Fibroblast of lung (primary cell): ENCODE measurements at regions not wholly inside any gene's neighbourhood (a gene's known extent, or its start where the extent isn't known, plus 50 kb on each side); places are given as distances from the start of the nearest gene placed in this dataset.

ENCODE experiments used
- DNase-seq, 2 donors: peaks; one replicate each; pipeline versions ENCODE4 v3.0.0 to v3.0.0-alpha.2; 2010; ENCODE audit warnings: low read depth in 2 of 2
- H2AFZ ChIP-seq: 2 replicates; pipeline ENCODE4 v1.5.1; 2012; ENCODE audit warnings: low read length, control low read depth, inconsistent platforms
- H3K27ac ChIP-seq: 2 replicates; pipeline ENCODE4 v1.5.1; 2011; ENCODE audit warnings: low read length, control low read depth; ENCODE audit not compliant: insufficient read depth
- H3K27me3 ChIP-seq: 2 replicates; pipeline ENCODE4 v1.5.1; 2011; ENCODE audit warnings: mild to moderate bottlenecking, low read length; ENCODE audit not compliant: control insufficient read depth, insufficient read depth
- H3K36me3 ChIP-seq: 2 replicates; pipeline ENCODE4 v1.5.1; 2011; ENCODE audit warnings: low read length; ENCODE audit not compliant: control insufficient read depth, insufficient read depth
- H3K4me1 ChIP-seq: 2 replicates; pipeline ENCODE4 v1.5.1; 2011; ENCODE audit warnings: low read length; ENCODE audit not compliant: control insufficient read depth, insufficient read depth; ENCODE audit errors: extremely low read depth
- H3K4me2 ChIP-seq: 2 replicates; pipeline ENCODE4 v1.5.1; 2011; ENCODE audit warnings: low read length, control low read depth; ENCODE audit not compliant: insufficient read depth; ENCODE audit errors: extremely low read depth
- H3K4me3 ChIP-seq, 4 experiments: fragments of 200-600 bp in 1 of 4; sonication (generic) in 1 of 4; replicated peaks in 1 of 4; 2 replicates each; pipeline ENCODE4 v1.5.1; 2011 to 2016; ENCODE audit warnings: low read length in 4 of 4, low read depth in 3 of 4, mild to moderate bottlenecking in 3 of 4, control low read depth in 2 of 4, inconsistent platforms in 1 of 4, mixed read lengths in 1 of 4; ENCODE audit not compliant: insufficient read depth in 1 of 4; ENCODE audit errors: control extremely low read depth in 1 of 4
- H3K79me2 ChIP-seq: 2 replicates; pipeline ENCODE4 v1.5.1; 2012; ENCODE audit warnings: mild to moderate bottlenecking, low read length, inconsistent platforms; ENCODE audit not compliant: control insufficient read depth, insufficient read depth
- H3K9ac ChIP-seq: 2 replicates; pipeline ENCODE4 v1.5.1; 2011; ENCODE audit warnings: mild to moderate bottlenecking, low read length, control low read depth; ENCODE audit not compliant: insufficient read depth
- H3K9me3 ChIP-seq: 2 replicates; pipeline ENCODE4 v1.5.1; 2012; ENCODE audit warnings: low read depth, low read length; ENCODE audit not compliant: control insufficient read depth, insufficient read depth
- H4K20me1 ChIP-seq: 2 replicates; pipeline ENCODE4 v1.5.1; 2011; ENCODE audit warnings: low read length; ENCODE audit not compliant: control insufficient read depth, insufficient read depth; ENCODE audit errors: extremely low read depth
- CTCF ChIP-seq, 2 donors: IDR thresholded peaks in 1 of 2; conservative IDR thresholded peaks in 1 of 2; 1 replicate in 1 of 2; 2 replicates in 1 of 2; pipeline ENCODE4 v1.5.1; 2011 to 2012; ENCODE audit warnings: low read length in 2 of 2, control low read depth in 1 of 2, inconsistent platforms in 1 of 2, low read depth in 1 of 2, mild to moderate bottlenecking in 1 of 2
- EZH2 ChIP-seq: IDR thresholded peaks from 2 replicates; pipeline ENCODE4 v1.5.1; 2012; ENCODE audit warnings: low read length, control low read depth, mild to moderate bottlenecking; ENCODE audit errors: missing control alignments

DNA sequence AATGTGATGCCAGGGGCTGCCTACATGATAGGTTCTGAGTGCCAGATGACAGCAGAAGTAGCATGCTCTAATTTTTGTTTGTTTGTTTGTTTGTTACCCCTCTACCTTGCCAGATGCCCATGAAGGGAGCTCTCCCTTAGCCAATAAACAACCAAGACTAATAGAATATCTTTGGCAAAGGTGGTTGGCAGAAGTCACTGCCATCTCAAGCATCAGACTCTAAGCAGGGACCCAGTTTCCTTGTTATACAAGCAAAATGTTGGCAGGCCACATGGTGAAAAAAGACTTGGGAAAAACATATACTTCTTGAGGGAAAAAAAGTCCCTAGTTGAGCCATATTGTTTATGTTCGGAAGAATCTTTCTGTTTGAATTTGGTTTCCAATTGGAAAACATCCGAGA, 609.0 kb upstream of the CFAP20DC start:
- Histone ChIP-seq H2AFZ (no peak overlapping the region), H3K4me1 (no peaks in the 10 kb centered on the region), H3K9ac (no peak overlapping the region), H3K4me2 (no peak overlapping the region), H3K27ac (no peak overlapping the region), H3K4me3 (no peak overlapping the region), H3K9me3 (no peaks in the 10 kb centered on the region), H4K20me1 (no peaks in the 10 kb centered on the region), H3K79me2 (no peaks in the 10 kb centered on the region), H3K36me3 (no peaks in the 10 kb centered on the region), H3K27me3 (no peaks in the 10 kb centered on the region)
- DNase-seq: no peak
- TF ChIP-seq EZH2 (no peak), CTCF (conservative IDR thresholded peaks at IDR 0.05 in 1 of 2, IDR thresholded peaks at IDR 0.05 in 1 of 2; ENCODE audit: low read depth in 1 of 2, low read length in 2 of 2) (no peak)

DNA sequence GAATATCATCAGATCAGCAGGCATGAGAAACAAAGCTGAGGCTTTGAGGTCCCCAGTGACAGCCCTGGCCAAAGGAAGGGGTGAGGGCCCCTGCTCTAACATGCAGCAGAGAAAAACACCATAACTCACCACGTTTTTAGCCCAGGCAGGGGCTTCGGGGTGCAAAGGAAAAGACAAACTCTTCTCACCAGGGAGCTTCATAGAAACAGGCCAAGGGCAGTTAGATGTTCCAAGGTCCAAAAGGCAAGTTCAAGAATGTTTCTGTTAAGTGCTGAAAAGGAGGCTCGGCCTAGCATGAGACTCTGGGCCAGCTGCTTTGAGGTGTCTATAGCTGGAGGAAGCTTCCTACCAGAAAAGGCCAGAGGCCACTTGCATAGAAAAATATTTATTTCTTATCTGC, 608.4 kb upstream of the CFAP20DC start:
- Histone ChIP-seq H3K27ac (no peak overlapping the region), H3K4me3 (no peak overlapping the region), H4K20me1 (no peaks in the 10 kb centered on the region), H2AFZ (no peak overlapping the region), H3K27me3 (no peaks in the 10 kb centered on the region), H3K79me2 (no peaks in the 10 kb centered on the region), H3K9me3 (no peaks in the 10 kb centered on the region), H3K9ac (no peak overlapping the region), H3K4me1 (no peaks in the 10 kb centered on the region), H3K36me3 (no peaks in the 10 kb centered on the region), H3K4me2 (no peak overlapping the region)
- DNase-seq: no peak
- TF ChIP-seq CTCF (conservative IDR thresholded peaks at IDR 0.05 in 1 of 2, IDR thresholded peaks at IDR 0.05 in 1 of 2; ENCODE audit: low read depth in 1 of 2, low read length in 2 of 2) (no peak), EZH2 (no peak)

GRCh38 chr3:59655418-59656015, 605.7 kb upstream of the CFAP20DC start:
- TF ChIP-seq EZH2: no peak
- no peak for TF ChIP-seq CTCF (conservative IDR thresholded peaks at IDR 0.05 in 1 of 2, IDR thresholded peaks at IDR 0.05 in 1 of 2; ENCODE audit: low read depth in 1 of 2, low read length in 2 of 2)
- Histone ChIP-seq H3K9ac (no peak overlapping the region), H3K27me3 (no peaks in the 10 kb centered on the region), H2AFZ (no peak overlapping the region), H3K27ac (no peak overlapping the region), H3K4me2 (no peak overlapping the region), H3K4me3 (no peak overlapping the region), H3K36me3 (no peaks in the 10 kb centered on the region), H3K9me3 (no peaks in the 10 kb centered on the region), H3K4me1 (no peaks in the 10 kb centered on the region), H4K20me1 (no peaks in the 10 kb centered on the region), H3K79me2 (no peaks in the 10 kb centered on the region)
- DNase-seq: no peak
